Smooth muscle cell (in vitro differentiated cells): ENCODE measurements at regions not wholly inside any gene's neighbourhood (a gene's known extent, or its start where the extent isn't known, plus 50 kb on each side); places are given as distances from the start of the nearest gene placed in this dataset.

Source experiments
- DNase-seq: peaks from one replicate; lab custom pipeline; 2025; ENCODE audit not compliant: unreplicated experiment; lab: John Stamatoyannopoulos, UW
- H2AFZ ChIP-seq: fragments of 200-600 bp; sonication (generic); 2 replicates; pipeline ENCODE4 v1.6.0; 2016; ENCODE audit warnings: antibody characterized with exemption, low read depth, mild to moderate bottlenecking
- H3F3A ChIP-seq: fragments of 200-600 bp; sonication (generic); 2 replicates; pipeline ENCODE4 v1.6.0; 2017; ENCODE audit warnings: antibody characterized with exemption, low read depth
- H3K27ac ChIP-seq: fragments of 200-600 bp; sonication (generic); 2 replicates; pipeline ENCODE4 v1.5.1; 2016; ENCODE audit warnings: low read depth, mild to moderate bottlenecking
- H3K27me3 ChIP-seq: fragments of 200-600 bp; sonication (generic); 2 replicates; pipeline ENCODE4 v1.6.1; 2016; ENCODE audit warnings: low read depth, mild to moderate bottlenecking
- H3K36me3 ChIP-seq: fragments of 200-600 bp; sonication (generic); 2 replicates; pipeline ENCODE4 v1.5.1; 2016; ENCODE audit warnings: low read depth
- H3K4me1 ChIP-seq: fragments of 200-600 bp; sonication (generic); 2 replicates; pipeline ENCODE4 v1.5.1; 2016; ENCODE audit warnings: low read depth
- H3K4me2 ChIP-seq: fragments of 200-600 bp; sonication (generic); 2 replicates; pipeline ENCODE4 v1.6.0; 2016; ENCODE audit warnings: mild to moderate bottlenecking
- H3K4me3 ChIP-seq: fragments of 200-600 bp; sonication (generic); 2 replicates; pipeline ENCODE4 v1.5.1; 2016; ENCODE audit warnings: mild to moderate bottlenecking
- H3K79me2 ChIP-seq: fragments of 200-600 bp; sonication (generic); 2 replicates; pipeline ENCODE4 v1.6.0; 2016; ENCODE audit warnings: low read depth, mild to moderate bottlenecking
- H3K9ac ChIP-seq: fragments of 200-600 bp; sonication (generic); 2 replicates; pipeline ENCODE4 v1.6.0; 2016; ENCODE audit warnings: low read depth
- H3K9me3 ChIP-seq: fragments of 200-600 bp; sonication (generic); replicated peaks from 2 replicates; pipeline ENCODE4 v1.5.1; 2016; ENCODE audit warnings: low read depth
- H4K20me1 ChIP-seq: fragments of 200-600 bp; sonication (generic); 2 replicates; pipeline ENCODE4 v1.6.0; 2016; ENCODE audit warnings: low read depth
- WGBS: methylation state at CpG from one replicate; pipeline ENCODE4 v1.1.7; 2016; ENCODE audit warnings: low lambda C conversion rate; 5-methylcytosine and 5-hydroxymethylcytosine counted together
- TF ChIP-seq, protein P1 (sequence below): fragments of 200-600 bp; sonication (generic); IDR thresholded peaks from 2 replicates; pipeline ENCODE4 v1.5.1; 2017; ENCODE audit warnings: borderline replicate concordance, mild to moderate bottlenecking, antibody characterized with exemption; ENCODE audit not compliant: insufficient read depth, poor library complexity, severe bottlenecking

GRCh38 chr14:71625891-71626701, 306.1 kb upstream of the RGS6 start:
- Histone ChIP-seq H3K4me3 (no peak overlapping the region), H4K20me1 (no peaks in the 10 kb centered on the region), H3K4me2 (peak overlapping the region; percentile 73), H3K36me3 (peaks cover 6% of the 10 kb centered on the region), H2AFZ (no peak overlapping the region), H3K27ac (peak overlapping the region; percentile 92), H3K79me2 (peaks cover 11% of the 10 kb centered on the region), H3K9me3 (no peaks in the 10 kb centered on the region), H3K9ac (peak overlapping the region; percentile 25), H3F3A (peaks cover 18% of the 10 kb centered on the region), H3K27me3 (no peaks in the 10 kb centered on the region), H3K4me1 (peaks cover 24% of the 10 kb centered on the region)
- DNase-seq, result no peak
- WGBS, result 13% methylated on average over 6 of the region's 6 CpGs
- TF ChIP-seq, protein P1, sequence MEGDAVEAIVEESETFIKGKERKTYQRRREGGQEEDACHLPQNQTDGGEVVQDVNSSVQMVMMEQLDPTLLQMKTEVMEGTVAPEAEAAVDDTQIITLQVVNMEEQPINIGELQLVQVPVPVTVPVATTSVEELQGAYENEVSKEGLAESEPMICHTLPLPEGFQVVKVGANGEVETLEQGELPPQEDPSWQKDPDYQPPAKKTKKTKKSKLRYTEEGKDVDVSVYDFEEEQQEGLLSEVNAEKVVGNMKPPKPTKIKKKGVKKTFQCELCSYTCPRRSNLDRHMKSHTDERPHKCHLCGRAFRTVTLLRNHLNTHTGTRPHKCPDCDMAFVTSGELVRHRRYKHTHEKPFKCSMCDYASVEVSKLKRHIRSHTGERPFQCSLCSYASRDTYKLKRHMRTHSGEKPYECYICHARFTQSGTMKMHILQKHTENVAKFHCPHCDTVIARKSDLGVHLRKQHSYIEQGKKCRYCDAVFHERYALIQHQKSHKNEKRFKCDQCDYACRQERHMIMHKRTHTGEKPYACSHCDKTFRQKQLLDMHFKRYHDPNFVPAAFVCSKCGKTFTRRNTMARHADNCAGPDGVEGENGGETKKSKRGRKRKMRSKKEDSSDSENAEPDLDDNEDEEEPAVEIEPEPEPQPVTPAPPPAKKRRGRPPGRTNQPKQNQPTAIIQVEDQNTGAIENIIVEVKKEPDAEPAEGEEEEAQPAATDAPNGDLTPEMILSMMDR, result no peak

DNA sequence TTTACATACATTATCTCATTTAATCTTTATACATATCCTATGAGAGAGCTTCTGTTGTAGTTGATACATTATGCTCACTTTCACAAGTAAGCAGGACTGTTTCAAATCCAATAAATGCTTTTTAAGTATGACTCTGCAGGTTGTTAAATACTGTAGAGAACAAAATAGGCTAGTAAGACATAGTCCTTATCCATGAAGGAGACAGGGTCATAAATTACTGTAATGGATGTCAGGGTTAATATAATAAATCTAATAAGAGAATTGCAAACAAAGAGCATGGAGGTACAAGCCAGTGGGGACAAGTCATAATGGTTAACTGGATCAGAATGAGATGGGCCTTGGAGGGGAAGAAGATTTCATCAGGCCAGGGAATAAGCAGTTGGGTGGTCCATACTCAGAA, 303.8 kb upstream of the RGS6 start:
- Histone ChIP-seq H3K27me3 (no peaks in the 10 kb centered on the region), H3K27ac (peak overlapping the region; percentile 34)
- TF ChIP-seq, protein P1, result no peak

DNA sequence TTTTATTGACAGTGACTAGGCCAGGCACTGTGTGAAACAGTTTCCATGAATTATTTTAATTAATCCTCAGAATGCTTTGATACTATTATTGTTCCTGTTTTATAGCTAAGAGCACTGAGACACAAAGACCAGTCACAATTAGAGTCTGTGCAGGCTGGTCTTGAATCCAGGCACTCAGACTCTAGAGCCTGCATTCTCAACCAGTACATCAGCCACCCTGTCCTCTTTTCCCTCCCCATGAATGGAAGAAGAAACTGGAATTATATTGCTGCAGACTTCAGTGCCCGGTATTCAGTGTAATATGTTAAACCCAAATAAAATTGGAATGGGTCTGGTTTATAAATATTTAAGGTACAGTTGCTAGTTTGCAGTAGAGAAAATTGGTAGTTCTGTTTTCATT, 303.0 kb upstream of the RGS6 start:
- H3K9me3 ChIP-seq, result no peaks in the 10 kb centered on the region
- no peak for DNase-seq
- TF ChIP-seq, protein P1, result no peak
- H3K27me3 ChIP-seq, result no peaks in the 10 kb centered on the region
- peaks cover 29% of the 10 kb centered on the region for H3K4me1 ChIP-seq
- H3F3A ChIP-seq, result peaks cover 13% of the 10 kb centered on the region
- H3K27ac ChIP-seq, result no peak overlapping the region
- 100% methylated on average over 1 of the region's 1 CpG for WGBS
- H3K4me2 ChIP-seq, result no peak overlapping the region
- H3K9ac ChIP-seq, result no peak overlapping the region
- H4K20me1 ChIP-seq, result no peaks in the 10 kb centered on the region
- H3K4me3 ChIP-seq, result no peak overlapping the region
- H3K36me3 ChIP-seq, result peaks cover 5% of the 10 kb centered on the region
- peaks cover 9% of the 10 kb centered on the region for H3K79me2 ChIP-seq
- no peak overlapping the region for H2AFZ ChIP-seq

More for the DNA sequence above, 303.8 kb upstream of the RGS6 start:
- H3K9me3 ChIP-seq, result no peaks in the 10 kb centered on the region
- H3F3A ChIP-seq, result peaks cover 18% of the 10 kb centered on the region
- no peak overlapping the region for H3K9ac ChIP-seq
- H3K36me3 ChIP-seq, result peaks cover 6% of the 10 kb centered on the region
- no peak overlapping the region for H3K4me2 ChIP-seq
- H2AFZ ChIP-seq, result no peak overlapping the region
- no peaks in the 10 kb centered on the region for H4K20me1 ChIP-seq
- no peak for DNase-seq
- peaks cover 9% of the 10 kb centered on the region for H3K79me2 ChIP-seq
- H3K4me1 ChIP-seq, result peaks cover 29% of the 10 kb centered on the region
- H3K4me3 ChIP-seq, result no peak overlapping the region
